HepG2 (cell line): ENCODE measurements at regions not wholly inside any gene's neighbourhood (a gene's known extent, or its start where the extent isn't known, plus 50 kb on each side); places are given as distances from the start of the nearest gene placed in this dataset.

Source experiments
- ATAC-seq: fragments of 200-7000 bp; cut with Tn5 transposase; 3 replicates; pipeline ENCODE4 v1.9.1; 2020; ENCODE audit warnings: mild to moderate bottlenecking, moderate library complexity
- BruUV-seq: library from RNA; stranded (reverse); fragments of 400-500 nt; replicated peaks from 2 replicates; lab custom pipeline; 2021; lab: Mats Ljungman, UMichigan
- CTCF ChIA-PET: fragments of 300-600 bp; formaldehyde crosslinking; extraction: SDS; loops from one replicate; lab custom pipeline; 2021; ENCODE audit warnings: low total read pairs, inconsistent platforms, low intra/inter-chr PET ratio; lab: Yijun Ruan, JAX
- POLR2A ChIA-PET: fragments of 350-600 bp; sonication (Branson Sonifier 250); formaldehyde crosslinking; loops from one replicate; lab custom pipeline; 2020; ENCODE audit warnings: antibody characterized with exemption, inconsistent platforms; lab: Yijun Ruan, JAX
- DNase-seq: peaks from one replicate; pipeline ENCODE4 v3.0.0-alpha.2; 2015; ENCODE audit warnings: low spot score
- FAIRE-seq: peaks from 3 replicates; lab custom pipeline; 2011; peaks lifted over from hg19 to GRCh38; lab: Jason Lieb, UNC
- H2AFZ ChIP-seq: one replicate; pipeline ENCODE4 v1.6.1; 2011; ENCODE audit warnings: low read length, inconsistent platforms
- H3K27ac ChIP-seq: fragments of 300-600 bp; 3 replicates; pipeline ENCODE4 v1.8.0; 2011; ENCODE audit warnings: mixed run types, mild to moderate bottlenecking, mixed read lengths, low read length, inconsistent platforms; ENCODE audit not compliant: insufficient read depth; ENCODE audit errors: extremely low read length
- H3K27me3 ChIP-seq, 2 experiments: fragments of 200-600 bp in 1 of 2; 2 replicates in 1 of 2; 3 replicates in 1 of 2; pipeline versions ENCODE4 v1.6.0 to v1.8.0; 2011; ENCODE audit warnings: low read length in 2 of 2, mild to moderate bottlenecking in 2 of 2, moderate library complexity in 2 of 2, inconsistent platforms in 1 of 2; ENCODE audit not compliant: insufficient read depth in 2 of 2, control insufficient read depth in 1 of 2
- H3K36me3 ChIP-seq, 2 experiments: fragments of 200-600 bp in 1 of 2; replicated peaks in 1 of 2; 2 replicates in 1 of 2; 3 replicates in 1 of 2; pipeline versions ENCODE4 v1.5.1 to v1.8.0; 2011; ENCODE audit warnings: low read length in 2 of 2, inconsistent platforms in 1 of 2; ENCODE audit not compliant: insufficient read depth in 2 of 2, control insufficient read depth in 1 of 2
- H3K4me1 ChIP-seq: 2 replicates; pipeline ENCODE4 v1.5.1; 2012; ENCODE audit warnings: low read length, inconsistent platforms; ENCODE audit not compliant: insufficient read depth
- H3K4me2 ChIP-seq: 2 replicates; pipeline ENCODE4 v1.6.0; 2011; ENCODE audit warnings: low read depth, low read length, inconsistent platforms
- H3K4me3 ChIP-seq, 3 experiments: fragments of 200-600 bp in 1 of 3; sonication (generic), shearing (Covaris generic) in 1 of 3; replicated peaks in 1 of 3; 2 replicates each; pipeline ENCODE4 v1.5.1; 2011 to 2016; ENCODE audit warnings: low read length in 3 of 3, inconsistent platforms in 2 of 3, low read depth in 2 of 3, mild to moderate bottlenecking in 2 of 3, control low read depth in 1 of 3, mixed read lengths in 1 of 3; ENCODE audit not compliant: insufficient read depth in 1 of 3
- H3K79me2 ChIP-seq: one replicate; pipeline ENCODE4 v1.6.1; 2011; ENCODE audit warnings: low read length, inconsistent platforms; ENCODE audit not compliant: insufficient read depth
- H3K9ac ChIP-seq: 2 replicates; pipeline ENCODE4 v1.6.0; 2011; ENCODE audit warnings: mild to moderate bottlenecking, low read depth, low read length, inconsistent platforms; ENCODE audit not compliant: insufficient read depth
- H3K9me3 ChIP-seq: 2 replicates; pipeline ENCODE4 v1.5.1; 2012; ENCODE audit warnings: mild to moderate bottlenecking, low read length
- H4K20me1 ChIP-seq: 2 replicates; pipeline ENCODE4 v1.6.0; 2011; ENCODE audit warnings: inconsistent platforms, mild to moderate bottlenecking, low read length, moderate library complexity; ENCODE audit not compliant: insufficient read depth
- HOXD1 ChIP-seq: sonication (generic); formaldehyde crosslinking; IDR thresholded peaks from 2 replicates; pipeline ENCODE4 v1.5.0; 2020; ENCODE audit warnings: missing genetic modification reagents
- NFRKB ChIP-seq: fragments of 450-650 bp; IDR thresholded peaks from 2 replicates; pipeline ENCODE4 v1.6.1; 2017
- RCOR2 ChIP-seq: IDR thresholded peaks from 2 replicates; pipeline ENCODE4 v1.6.1; 2016; ENCODE audit warnings: missing biosample characterization, missing genetic modification reagents
- REPIN1 ChIP-seq: sonication (generic); formaldehyde crosslinking; IDR thresholded peaks from 2 replicates; pipeline ENCODE4 v1.8.0; 2022; ENCODE audit warnings: missing genetic modification reagents, low read depth, mild to moderate bottlenecking, borderline replicate concordance
- YEATS2 ChIP-seq: sonication (generic); formaldehyde crosslinking; IDR thresholded peaks from 2 replicates; pipeline ENCODE4 v1.4.0; 2020; ENCODE audit warnings: missing genetic modification reagents, borderline replicate concordance
- ZFYVE20 ChIP-seq: sonication (generic); formaldehyde crosslinking; IDR thresholded peaks from 2 replicates; pipeline ENCODE4 v1.8.0; 2023; ENCODE audit warnings: low read depth, mild to moderate bottlenecking, moderate library complexity, missing genetic modification reagents, borderline replicate concordance
- ZNF430 ChIP-seq: sonication (generic); formaldehyde crosslinking; IDR thresholded peaks from 2 replicates; pipeline ENCODE4 v1.9.0; 2021; ENCODE audit warnings: mild to moderate bottlenecking, missing genetic modification reagents
- ZNF879 ChIP-seq: sonication (generic); formaldehyde crosslinking; IDR thresholded peaks from 2 replicates; pipeline ENCODE4 v1.8.1; 2023; ENCODE audit warnings: missing genetic modification reagents
- ZSCAN9 ChIP-seq: IDR thresholded peaks from 2 replicates; pipeline ENCODE4 v1.6.1; 2016; ENCODE audit warnings: borderline replicate concordance
- WGBS: methylation state at CpG from one replicate; pipeline ENCODE4 v1.1.6; 2017; ENCODE audit warnings: low lambda C conversion rate; 5-methylcytosine and 5-hydroxymethylcytosine counted together
- in situ Hi-C: cut with HindIII; loops from 2 replicates; pipeline ENCODE4 v1.10.0; 2017; ENCODE audit warnings: low pct_unique_long_range_greater_than_20kb; ENCODE audit not compliant: extremely low pct_ligation_motif_present
- intact Hi-C: fragments of 100-400 bp; cut with micrococcal nuclease; formaldehyde crosslinking; loops from one replicate; pipeline ENCODE4 v1.10.0; 2022; ENCODE audit not compliant: unreplicated experiment
- TF ChIP-seq, protein P1 (sequence below): sonication (generic); formaldehyde crosslinking; IDR thresholded peaks from 2 replicates; pipeline ENCODE4 v1.9.0; 2022; ENCODE audit warnings: low read depth, missing genetic modification reagents
- TF ChIP-seq, protein P2 (sequence below): sonication (generic); formaldehyde crosslinking; IDR thresholded peaks from 2 replicates; pipeline ENCODE4 v1.4.0; 2020; ENCODE audit warnings: missing genetic modification reagents, mild to moderate bottlenecking, borderline replicate concordance
- TF ChIP-seq, protein P3 (sequence below): sonication (generic); formaldehyde crosslinking; conservative IDR thresholded peaks from 2 replicates; pipeline ENCODE4 v1.8.0; 2022; ENCODE audit warnings: mild to moderate bottlenecking, moderate library complexity, missing genetic modification reagents
- TF ChIP-seq, protein P4 (sequence below): sonication (generic); formaldehyde crosslinking; IDR thresholded peaks from 2 replicates; pipeline ENCODE4 v1.4.0; 2020; ENCODE audit warnings: missing genetic modification reagents
- TF ChIP-seq, protein P5 (sequence below): sonication (generic); formaldehyde crosslinking; IDR thresholded peaks from 2 replicates; pipeline ENCODE4 v1.4.0; 2020; ENCODE audit warnings: mild to moderate bottlenecking, low read depth, missing genetic modification reagents

DNA sequence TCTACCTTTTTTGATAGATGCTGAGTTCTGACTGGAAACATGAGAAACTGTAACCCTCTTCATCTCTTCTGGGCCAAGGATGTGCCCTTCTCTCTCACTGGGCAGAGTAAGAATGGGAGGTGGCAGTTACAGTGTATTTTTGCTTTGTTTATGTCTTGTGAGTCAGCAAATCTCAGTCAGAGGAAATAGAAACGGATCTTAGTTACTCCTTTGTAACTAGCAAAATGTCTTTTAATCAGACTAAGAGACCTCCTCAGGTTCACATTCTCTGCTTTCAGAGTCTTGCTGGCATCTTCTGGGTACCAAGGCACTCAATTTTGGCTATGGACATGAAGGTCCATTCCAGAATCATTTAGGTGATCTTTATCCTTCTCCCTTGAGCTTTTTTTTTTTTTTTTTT, 70.9 kb downstream of the HHEX start:
- POLR2A ChIA-PET, result no interaction called here
- no peak overlapping the region for H3K27ac ChIP-seq
- CTCF ChIA-PET, result no interaction called here

More for the DNA sequence above, 70.9 kb downstream of the HHEX start:
- Histone ChIP-seq H3K27me3 (0 out of 5 replicates have a peak, but pooled peaks cover 0 to 2% of the 10 kb centered on the region in 2 experiments), H3K4me3 (no peak overlapping the region), H3K9ac (no peak overlapping the region), H4K20me1 (no peaks in the 10 kb centered on the region), H2AFZ (no peak overlapping the region), H3K36me3 (no peaks in the 10 kb centered on the region), H3K4me2 (no peak overlapping the region)
- intact Hi-C loops, result no loop called here
- 80% methylated on average over 1 of the region's 1 CpG for WGBS
- FAIRE-seq, result no peak
- BruUV-seq, result no TSS peak
- DNase-seq, result no peak
- ATAC-seq, result no peak
- TF ChIP-seq, protein P1, sequence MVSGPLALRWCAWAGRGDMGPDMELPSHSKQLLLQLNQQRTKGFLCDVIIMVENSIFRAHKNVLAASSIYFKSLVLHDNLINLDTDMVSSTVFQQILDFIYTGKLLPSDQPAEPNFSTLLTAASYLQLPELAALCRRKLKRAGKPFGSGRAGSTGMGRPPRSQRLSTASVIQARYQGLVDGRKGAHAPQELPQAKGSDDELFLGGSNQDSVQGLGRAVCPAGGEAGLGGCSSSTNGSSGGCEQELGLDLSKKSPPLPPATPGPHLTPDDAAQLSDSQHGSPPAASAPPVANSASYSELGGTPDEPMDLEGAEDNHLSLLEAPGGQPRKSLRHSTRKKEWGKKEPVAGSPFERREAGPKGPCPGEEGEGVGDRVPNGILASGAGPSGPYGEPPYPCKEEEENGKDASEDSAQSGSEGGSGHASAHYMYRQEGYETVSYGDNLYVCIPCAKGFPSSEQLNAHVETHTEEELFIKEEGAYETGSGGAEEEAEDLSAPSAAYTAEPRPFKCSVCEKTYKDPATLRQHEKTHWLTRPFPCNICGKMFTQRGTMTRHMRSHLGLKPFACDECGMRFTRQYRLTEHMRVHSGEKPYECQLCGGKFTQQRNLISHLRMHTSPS (CRISPR knock-in tag), result no peak
- TF ChIP-seq ZFYVE20 (CRISPR knock-in tag) (no peak), REPIN1 (no peak), HOXD1 (CRISPR knock-in tag) (no peak), ZNF430 (no peak), NFRKB (no peak), YEATS2 (CRISPR knock-in tag) (no peak), RCOR2 (no peak), ZSCAN9 (CRISPR knock-in tag) (no peak), ZNF879 (no peak)
- TF ChIP-seq, protein P2, sequence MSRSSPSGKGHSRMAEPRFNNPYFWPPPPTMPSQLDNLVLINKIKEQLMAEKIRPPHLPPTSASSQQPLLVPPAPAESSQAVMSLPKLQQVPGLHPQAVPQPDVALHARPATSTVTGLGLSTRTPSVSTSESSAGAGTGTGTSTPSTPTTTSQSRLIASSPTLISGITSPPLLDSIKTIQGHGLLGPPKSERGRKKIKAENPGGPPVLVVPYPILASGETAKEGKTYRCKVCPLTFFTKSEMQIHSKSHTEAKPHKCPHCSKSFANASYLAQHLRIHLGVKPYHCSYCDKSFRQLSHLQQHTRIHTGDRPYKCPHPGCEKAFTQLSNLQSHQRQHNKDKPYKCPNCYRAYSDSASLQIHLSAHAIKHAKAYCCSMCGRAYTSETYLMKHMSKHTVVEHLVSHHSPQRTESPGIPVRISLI (CRISPR knock-in tag), result no peak
- TF ChIP-seq, protein P3, sequence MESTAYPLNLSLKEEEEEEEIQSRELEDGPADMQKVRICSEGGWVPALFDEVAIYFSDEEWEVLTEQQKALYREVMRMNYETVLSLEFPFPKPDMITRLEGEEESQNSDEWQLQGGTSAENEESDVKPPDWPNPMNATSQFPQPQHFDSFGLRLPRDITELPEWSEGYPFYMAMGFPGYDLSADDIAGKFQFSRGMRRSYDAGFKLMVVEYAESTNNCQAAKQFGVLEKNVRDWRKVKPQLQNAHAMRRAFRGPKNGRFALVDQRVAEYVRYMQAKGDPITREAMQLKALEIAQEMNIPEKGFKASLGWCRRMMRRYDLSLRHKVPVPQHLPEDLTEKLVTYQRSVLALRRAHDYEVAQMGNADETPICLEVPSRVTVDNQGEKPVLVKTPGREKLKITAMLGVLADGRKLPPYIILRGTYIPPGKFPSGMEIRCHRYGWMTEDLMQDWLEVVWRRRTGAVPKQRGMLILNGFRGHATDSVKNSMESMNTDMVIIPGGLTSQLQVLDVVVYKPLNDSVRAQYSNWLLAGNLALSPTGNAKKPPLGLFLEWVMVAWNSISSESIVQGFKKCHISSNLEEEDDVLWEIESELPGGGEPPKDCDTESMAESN (CRISPR knock-in tag), result no peak
- TF ChIP-seq, protein P4, sequence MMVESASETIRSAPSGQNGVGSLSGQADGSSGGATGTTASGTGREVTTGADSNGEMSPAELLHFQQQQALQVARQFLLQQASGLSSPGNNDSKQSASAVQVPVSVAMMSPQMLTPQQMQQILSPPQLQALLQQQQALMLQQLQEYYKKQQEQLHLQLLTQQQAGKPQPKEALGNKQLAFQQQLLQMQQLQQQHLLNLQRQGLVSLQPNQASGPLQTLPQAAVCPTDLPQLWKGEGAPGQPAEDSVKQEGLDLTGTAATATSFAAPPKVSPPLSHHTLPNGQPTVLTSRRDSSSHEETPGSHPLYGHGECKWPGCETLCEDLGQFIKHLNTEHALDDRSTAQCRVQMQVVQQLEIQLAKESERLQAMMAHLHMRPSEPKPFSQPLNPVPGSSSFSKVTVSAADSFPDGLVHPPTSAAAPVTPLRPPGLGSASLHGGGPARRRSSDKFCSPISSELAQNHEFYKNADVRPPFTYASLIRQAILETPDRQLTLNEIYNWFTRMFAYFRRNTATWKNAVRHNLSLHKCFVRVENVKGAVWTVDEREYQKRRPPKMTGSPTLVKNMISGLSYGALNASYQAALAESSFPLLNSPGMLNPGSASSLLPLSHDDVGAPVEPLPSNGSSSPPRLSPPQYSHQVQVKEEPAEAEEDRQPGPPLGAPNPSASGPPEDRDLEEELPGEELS (CRISPR knock-in tag), result no peak
- TF ChIP-seq, protein P5, sequence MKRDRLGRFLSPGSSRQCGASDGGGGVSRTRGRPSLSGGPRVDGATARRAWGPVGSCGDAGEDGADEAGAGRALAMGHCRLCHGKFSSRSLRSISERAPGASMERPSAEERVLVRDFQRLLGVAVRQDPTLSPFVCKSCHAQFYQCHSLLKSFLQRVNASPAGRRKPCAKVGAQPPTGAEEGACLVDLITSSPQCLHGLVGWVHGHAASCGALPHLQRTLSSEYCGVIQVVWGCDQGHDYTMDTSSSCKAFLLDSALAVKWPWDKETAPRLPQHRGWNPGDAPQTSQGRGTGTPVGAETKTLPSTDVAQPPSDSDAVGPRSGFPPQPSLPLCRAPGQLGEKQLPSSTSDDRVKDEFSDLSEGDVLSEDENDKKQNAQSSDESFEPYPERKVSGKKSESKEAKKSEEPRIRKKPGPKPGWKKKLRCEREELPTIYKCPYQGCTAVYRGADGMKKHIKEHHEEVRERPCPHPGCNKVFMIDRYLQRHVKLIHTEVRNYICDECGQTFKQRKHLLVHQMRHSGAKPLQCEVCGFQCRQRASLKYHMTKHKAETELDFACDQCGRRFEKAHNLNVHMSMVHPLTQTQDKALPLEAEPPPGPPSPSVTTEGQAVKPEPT (CRISPR knock-in tag), result no peak
- TF ChIP-seq, all 625 proteins: peak for 0
- Histone ChIP-seq H3K4me1 (peaks cover 55% of the 10 kb centered on the region), H3K79me2 (no peaks in the 10 kb centered on the region), H3K9me3 (no peaks in the 10 kb centered on the region)
- in situ Hi-C loops, result no loop called here
